Liver (tissue), 8 donors: ENCODE measurements at regions not wholly inside any gene's neighbourhood (a gene's known extent, or its start where the extent isn't known, plus 50 kb on each side); places are given as distances from the start of the nearest gene placed in this dataset.

Experiments used
- DNase-seq: peaks from one replicate; pipeline ENCODE4 v3.0.0-alpha.2; 2017; ENCODE audit warnings: low spot score
- H3K27ac ChIP-seq, 2 donors: one replicate each; pipeline ENCODE4 v1.7.0; 2013; ENCODE audit warnings: inconsistent platforms in 2 of 2, low read length in 2 of 2, control low read depth in 1 of 2, low read depth in 1 of 2, mild to moderate bottlenecking in 1 of 2
- H3K27me3 ChIP-seq, 4 donors: one replicate each; pipeline versions ENCODE4 v1.6.1 to v1.7.0; 2013; ENCODE audit warnings: low read length in 3 of 4, inconsistent platforms in 1 of 4, mild to moderate bottlenecking in 1 of 4, moderate library complexity in 1 of 4; ENCODE audit not compliant: control insufficient read depth in 4 of 4, insufficient read depth in 4 of 4
- H3K36me3 ChIP-seq, 4 donors: one replicate each; pipeline versions ENCODE4 v1.6.1 to v1.7.0; 2013; ENCODE audit warnings: low read length in 3 of 4, mild to moderate bottlenecking in 3 of 4, low read depth in 1 of 4, moderate library complexity in 1 of 4; ENCODE audit not compliant: control insufficient read depth in 4 of 4, insufficient read depth in 3 of 4
- H3K4me1 ChIP-seq, 4 donors: one replicate each; pipeline versions ENCODE4 v1.6.1 to v1.7.0; 2013; ENCODE audit warnings: low read length in 3 of 4, mild to moderate bottlenecking in 3 of 4, moderate library complexity in 1 of 4; ENCODE audit not compliant: control insufficient read depth in 4 of 4, insufficient read depth in 4 of 4
- H3K4me3 ChIP-seq, 3 donors: one replicate each; pipeline versions ENCODE4 v1.6.1 to v1.7.0; 2013; ENCODE audit warnings: low read length in 3 of 3, control low read depth in 1 of 3, low read depth in 1 of 3, mild to moderate bottlenecking in 1 of 3
- H3K9ac ChIP-seq, 2 donors: one replicate each; pipeline ENCODE4 v1.7.0; 2013; ENCODE audit warnings: low read length in 2 of 2, mild to moderate bottlenecking in 2 of 2, moderate library complexity in 2 of 2, control low read depth in 1 of 2, low read depth in 1 of 2
- H3K9me3 ChIP-seq, 4 donors: one replicate each; pipeline versions ENCODE4 v1.6.1 to v1.7.0; 2013; ENCODE audit warnings: low read length in 3 of 4; ENCODE audit not compliant: control insufficient read depth in 4 of 4
- EGR1 ChIP-seq, 2 donors: IDR thresholded peaks; 2 replicates each; pipeline ENCODE4 v1.6.1; 2016 to 2018; ENCODE audit warnings: antibody characterized with exemption in 2 of 2, low read depth in 2 of 2
- FOXA1 ChIP-seq: IDR thresholded peaks from 2 replicates; pipeline ENCODE4 v1.6.1; 2016; ENCODE audit warnings: antibody characterized with exemption
- FOXA2 ChIP-seq: IDR thresholded peaks from 2 replicates; pipeline ENCODE4 v1.6.1; 2016; ENCODE audit warnings: antibody characterized with exemption
- HNF4G ChIP-seq: IDR thresholded peaks from 2 replicates; pipeline ENCODE4 v1.6.1; 2016; ENCODE audit warnings: antibody characterized with exemption
- JUND ChIP-seq, 2 donors: IDR thresholded peaks; 2 replicates each; pipeline ENCODE4 v1.6.1; 2016; ENCODE audit warnings: antibody characterized with exemption in 2 of 2
- NR2F2 ChIP-seq: IDR thresholded peaks from 2 replicates; pipeline ENCODE4 v1.6.1; 2016; ENCODE audit warnings: antibody characterized with exemption
- RAD21 ChIP-seq, 2 donors: IDR thresholded peaks; 2 replicates each; pipeline ENCODE4 v1.6.1; 2016; ENCODE audit warnings: antibody characterized with exemption in 2 of 2, mild to moderate bottlenecking in 2 of 2
- RXRA ChIP-seq, 2 donors: IDR thresholded peaks; 2 replicates each; pipeline ENCODE4 v1.6.1; 2017 to 2018; ENCODE audit warnings: antibody characterized with exemption in 2 of 2, mild to moderate bottlenecking in 1 of 2
- SP1 ChIP-seq: IDR thresholded peaks from 2 replicates; pipeline ENCODE4 v1.6.1; 2018; ENCODE audit warnings: antibody characterized with exemption, mild to moderate bottlenecking
- TAF1 ChIP-seq: conservative IDR thresholded peaks from 2 replicates; pipeline ENCODE4 v1.6.1; 2016; ENCODE audit warnings: antibody characterized with exemption, mild to moderate bottlenecking
- YY1 ChIP-seq: IDR thresholded peaks from 2 replicates; pipeline ENCODE4 v1.6.1; 2016; ENCODE audit warnings: antibody characterized with exemption, mild to moderate bottlenecking
- WGBS: extraction: QIAGEN DNeasy Blood & Tissue Kit; methylation state at CpG from one replicate; pipeline ENCODE4 v1.1.7; 2013; 5-methylcytosine and 5-hydroxymethylcytosine counted together
- TF ChIP-seq, protein P1 (sequence below): fragments of 150-350 bp; IDR thresholded peaks from 2 replicates; pipeline ENCODE4 v1.5.1; 2017; ENCODE audit warnings: improper control_type of control experiment, low read depth, low read length; ENCODE audit not compliant: missing input control
- TF ChIP-seq, protein P2 (sequence below): IDR thresholded peaks from 2 replicates; pipeline ENCODE4 v1.6.1; 2016; ENCODE audit warnings: antibody characterized with exemption, mild to moderate bottlenecking
- TF ChIP-seq, protein P3 (sequence below): IDR thresholded peaks from 2 replicates; pipeline ENCODE4 v1.6.1; 2016; ENCODE audit warnings: antibody characterized with exemption
- TF ChIP-seq, protein P4 (sequence below): IDR thresholded peaks from 2 replicates; pipeline ENCODE4 v1.6.1; 2016; ENCODE audit warnings: antibody characterized with exemption
- TF ChIP-seq, protein P5 (sequence below): IDR thresholded peaks from 2 replicates; pipeline ENCODE4 v1.6.1; 2016; ENCODE audit warnings: antibody characterized with exemption
- donor health status: healthy.
- donor health status: healthy.
- donor health status: healthy.
- donor health status: healthy.
- donor health status: healthy.

DNA sequence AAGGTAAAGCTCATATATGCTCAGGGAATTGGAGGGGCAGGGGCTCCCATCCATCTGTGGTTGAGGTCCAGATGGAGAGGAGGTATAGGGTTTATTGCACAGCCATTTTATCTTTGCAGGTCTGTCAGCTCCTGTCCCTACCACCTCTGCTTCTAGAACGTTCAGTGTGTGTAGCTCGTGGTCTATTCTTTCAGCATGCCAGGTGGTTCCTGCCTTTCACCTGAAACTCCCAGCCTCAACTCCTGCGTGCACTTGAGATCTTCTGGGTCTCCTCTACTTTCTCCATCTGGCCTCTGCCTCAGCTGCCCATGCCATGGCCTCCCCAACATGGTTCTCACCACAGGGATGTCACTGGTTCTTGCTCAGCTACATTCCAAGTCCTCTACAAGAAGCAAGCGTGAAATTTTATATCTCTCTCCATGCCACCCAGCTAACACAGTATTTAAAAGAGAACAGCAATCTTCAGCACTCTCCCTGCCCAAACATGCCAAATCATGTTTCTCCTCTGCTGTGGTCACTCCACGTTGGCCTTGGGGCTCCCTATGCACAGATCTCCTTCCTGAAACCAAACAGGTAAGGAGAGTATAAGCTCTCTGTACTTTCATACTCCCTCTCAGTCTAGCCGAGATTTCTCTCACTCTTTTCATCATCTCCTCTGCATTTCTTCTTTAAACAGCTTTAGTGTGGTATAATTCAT lies 157.8 kb upstream of the TRPC6 start:
- Histone ChIP-seq H3K9ac (no peak overlapping the region), H3K4me3 (no peak overlapping the region), H3K27ac (no peak overlapping the region), H3K27me3 (peaks cover 0 to 2% (median under 1%) of the 10 kb centered on the region in 4 donors), H3K4me1 (no peaks in the 10 kb centered on the region), H3K9me3 (no peaks in the 10 kb centered on the region), H3K36me3 (no peaks in the 10 kb centered on the region)
- DNase-seq = no peak
- WGBS = 81% methylated on average over 6 of the region's 6 CpGs
- TF ChIP-seq SP1 (no peak), JUND (IDR thresholded peaks at IDR 0.05) (no peak), RXRA (IDR thresholded peaks at IDR 0.05) (no peak), HNF4G (no peak), TAF1 (no peak), FOXA2 (no peak)
- TF ChIP-seq, protein P1, sequence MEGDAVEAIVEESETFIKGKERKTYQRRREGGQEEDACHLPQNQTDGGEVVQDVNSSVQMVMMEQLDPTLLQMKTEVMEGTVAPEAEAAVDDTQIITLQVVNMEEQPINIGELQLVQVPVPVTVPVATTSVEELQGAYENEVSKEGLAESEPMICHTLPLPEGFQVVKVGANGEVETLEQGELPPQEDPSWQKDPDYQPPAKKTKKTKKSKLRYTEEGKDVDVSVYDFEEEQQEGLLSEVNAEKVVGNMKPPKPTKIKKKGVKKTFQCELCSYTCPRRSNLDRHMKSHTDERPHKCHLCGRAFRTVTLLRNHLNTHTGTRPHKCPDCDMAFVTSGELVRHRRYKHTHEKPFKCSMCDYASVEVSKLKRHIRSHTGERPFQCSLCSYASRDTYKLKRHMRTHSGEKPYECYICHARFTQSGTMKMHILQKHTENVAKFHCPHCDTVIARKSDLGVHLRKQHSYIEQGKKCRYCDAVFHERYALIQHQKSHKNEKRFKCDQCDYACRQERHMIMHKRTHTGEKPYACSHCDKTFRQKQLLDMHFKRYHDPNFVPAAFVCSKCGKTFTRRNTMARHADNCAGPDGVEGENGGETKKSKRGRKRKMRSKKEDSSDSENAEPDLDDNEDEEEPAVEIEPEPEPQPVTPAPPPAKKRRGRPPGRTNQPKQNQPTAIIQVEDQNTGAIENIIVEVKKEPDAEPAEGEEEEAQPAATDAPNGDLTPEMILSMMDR = no peak
- TF ChIP-seq, protein P2, sequence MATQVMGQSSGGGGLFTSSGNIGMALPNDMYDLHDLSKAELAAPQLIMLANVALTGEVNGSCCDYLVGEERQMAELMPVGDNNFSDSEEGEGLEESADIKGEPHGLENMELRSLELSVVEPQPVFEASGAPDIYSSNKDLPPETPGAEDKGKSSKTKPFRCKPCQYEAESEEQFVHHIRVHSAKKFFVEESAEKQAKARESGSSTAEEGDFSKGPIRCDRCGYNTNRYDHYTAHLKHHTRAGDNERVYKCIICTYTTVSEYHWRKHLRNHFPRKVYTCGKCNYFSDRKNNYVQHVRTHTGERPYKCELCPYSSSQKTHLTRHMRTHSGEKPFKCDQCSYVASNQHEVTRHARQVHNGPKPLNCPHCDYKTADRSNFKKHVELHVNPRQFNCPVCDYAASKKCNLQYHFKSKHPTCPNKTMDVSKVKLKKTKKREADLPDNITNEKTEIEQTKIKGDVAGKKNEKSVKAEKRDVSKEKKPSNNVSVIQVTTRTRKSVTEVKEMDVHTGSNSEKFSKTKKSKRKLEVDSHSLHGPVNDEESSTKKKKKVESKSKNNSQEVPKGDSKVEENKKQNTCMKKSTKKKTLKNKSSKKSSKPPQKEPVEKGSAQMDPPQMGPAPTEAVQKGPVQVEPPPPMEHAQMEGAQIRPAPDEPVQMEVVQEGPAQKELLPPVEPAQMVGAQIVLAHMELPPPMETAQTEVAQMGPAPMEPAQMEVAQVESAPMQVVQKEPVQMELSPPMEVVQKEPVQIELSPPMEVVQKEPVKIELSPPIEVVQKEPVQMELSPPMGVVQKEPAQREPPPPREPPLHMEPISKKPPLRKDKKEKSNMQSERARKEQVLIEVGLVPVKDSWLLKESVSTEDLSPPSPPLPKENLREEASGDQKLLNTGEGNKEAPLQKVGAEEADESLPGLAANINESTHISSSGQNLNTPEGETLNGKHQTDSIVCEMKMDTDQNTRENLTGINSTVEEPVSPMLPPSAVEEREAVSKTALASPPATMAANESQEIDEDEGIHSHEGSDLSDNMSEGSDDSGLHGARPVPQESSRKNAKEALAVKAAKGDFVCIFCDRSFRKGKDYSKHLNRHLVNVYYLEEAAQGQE = no peak
- TF ChIP-seq, protein P3, sequence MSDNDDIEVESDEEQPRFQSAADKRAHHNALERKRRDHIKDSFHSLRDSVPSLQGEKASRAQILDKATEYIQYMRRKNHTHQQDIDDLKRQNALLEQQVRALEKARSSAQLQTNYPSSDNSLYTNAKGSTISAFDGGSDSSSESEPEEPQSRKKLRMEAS = no peak

DNA sequence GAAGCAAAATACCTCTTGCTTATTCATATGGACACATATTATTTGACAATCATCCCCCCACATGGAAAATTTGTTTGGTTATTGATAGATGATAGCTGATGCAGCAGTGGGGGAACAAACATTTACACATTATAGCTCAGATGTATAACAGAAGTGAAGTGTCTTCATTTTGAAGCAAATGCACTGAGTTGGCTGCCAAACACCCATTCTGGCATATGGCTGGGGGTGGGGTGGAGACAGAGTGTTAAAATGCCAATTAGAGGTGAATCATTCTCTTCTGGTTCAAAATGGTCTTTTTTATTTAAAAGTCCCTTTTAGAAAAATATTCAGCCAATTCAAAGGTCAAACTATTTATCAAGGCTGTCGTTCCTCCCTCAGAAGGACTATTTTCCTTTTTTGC lies 157.3 kb upstream of the TRPC6 start:
- Histone ChIP-seq H3K27ac (no peak overlapping the region), H3K36me3 (no peaks in the 10 kb centered on the region), H3K4me1 (no peaks in the 10 kb centered on the region), H3K9ac (no peak overlapping the region), H3K27me3 (peaks cover 0 to 2% (median under 1%) of the 10 kb centered on the region in 4 donors), H3K4me3 (no peak overlapping the region), H3K9me3 (no peaks in the 10 kb centered on the region)
- WGBS = 67% methylated on average over 1 of the region's 1 CpG
- no peak for TF ChIP-seq RAD21 (IDR thresholded peaks at IDR 0.05)
- TF ChIP-seq FOXA2 = no peak
- TF ChIP-seq, protein P1 = no peak
- no peak for TF ChIP-seq SP1
- no peak for TF ChIP-seq YY1
- no peak for TF ChIP-seq EGR1 (IDR thresholded peaks at IDR 0.05; ENCODE audit: low read depth in 2 of 2)
- TF ChIP-seq, protein P4, sequence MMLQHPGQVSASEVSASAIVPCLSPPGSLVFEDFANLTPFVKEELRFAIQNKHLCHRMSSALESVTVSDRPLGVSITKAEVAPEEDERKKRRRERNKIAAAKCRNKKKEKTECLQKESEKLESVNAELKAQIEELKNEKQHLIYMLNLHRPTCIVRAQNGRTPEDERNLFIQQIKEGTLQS = no peak
- no peak for TF ChIP-seq NR2F2
- TF ChIP-seq HNF4G = no peak
- no peak for TF ChIP-seq JUND (IDR thresholded peaks at IDR 0.05)
- no peak for TF ChIP-seq FOXA1
- TF ChIP-seq, protein P2 = no peak
- TF ChIP-seq, protein P5, sequence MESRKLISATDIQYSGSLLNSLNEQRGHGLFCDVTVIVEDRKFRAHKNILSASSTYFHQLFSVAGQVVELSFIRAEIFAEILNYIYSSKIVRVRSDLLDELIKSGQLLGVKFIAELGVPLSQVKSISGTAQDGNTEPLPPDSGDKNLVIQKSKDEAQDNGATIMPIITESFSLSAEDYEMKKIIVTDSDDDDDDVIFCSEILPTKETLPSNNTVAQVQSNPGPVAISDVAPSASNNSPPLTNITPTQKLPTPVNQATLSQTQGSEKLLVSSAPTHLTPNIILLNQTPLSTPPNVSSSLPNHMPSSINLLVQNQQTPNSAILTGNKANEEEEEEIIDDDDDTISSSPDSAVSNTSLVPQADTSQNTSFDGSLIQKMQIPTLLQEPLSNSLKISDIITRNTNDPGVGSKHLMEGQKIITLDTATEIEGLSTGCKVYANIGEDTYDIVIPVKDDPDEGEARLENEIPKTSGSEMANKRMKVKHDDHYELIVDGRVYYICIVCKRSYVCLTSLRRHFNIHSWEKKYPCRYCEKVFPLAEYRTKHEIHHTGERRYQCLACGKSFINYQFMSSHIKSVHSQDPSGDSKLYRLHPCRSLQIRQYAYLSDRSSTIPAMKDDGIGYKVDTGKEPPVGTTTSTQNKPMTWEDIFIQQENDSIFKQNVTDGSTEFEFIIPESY = no peak
- DNase-seq = no peak
